ENCODE measurements at regions not wholly inside any gene's neighbourhood (a gene's known extent, or its start where the extent isn't known, plus 50 kb on each side); places are given as distances from the start of the nearest gene placed in this dataset.
"Not testable (repeated sequence)": the region's sequence is repeated elsewhere in the genome, so short reads cannot be mapped to it uniquely, and the experiment has no call there.

GRCh38 chr2:173532732-173533531 is 178.3 kb downstream of the CDCA7 start:
- TF ChIP-seq POLR2A, CTCF (IDR thresholded peaks at IDR 0.05): not testable (repeated sequence)

Measured in right lobe of liver (tissue), 4 donors.